Endothelial cell of hepatic sinusoid (primary cell): ENCODE measurements at regions not wholly inside any gene's neighbourhood (a gene's known extent, or its start where the extent isn't known, plus 50 kb on each side); places are given as distances from the start of the nearest gene placed in this dataset.

Experiments
- in situ Hi-C: cut with HindIII; loops from 2 replicates; pipeline ENCODE4 v1.10.0; 2017; ENCODE audit warnings: low sequenced_read_pairs

DNA sequence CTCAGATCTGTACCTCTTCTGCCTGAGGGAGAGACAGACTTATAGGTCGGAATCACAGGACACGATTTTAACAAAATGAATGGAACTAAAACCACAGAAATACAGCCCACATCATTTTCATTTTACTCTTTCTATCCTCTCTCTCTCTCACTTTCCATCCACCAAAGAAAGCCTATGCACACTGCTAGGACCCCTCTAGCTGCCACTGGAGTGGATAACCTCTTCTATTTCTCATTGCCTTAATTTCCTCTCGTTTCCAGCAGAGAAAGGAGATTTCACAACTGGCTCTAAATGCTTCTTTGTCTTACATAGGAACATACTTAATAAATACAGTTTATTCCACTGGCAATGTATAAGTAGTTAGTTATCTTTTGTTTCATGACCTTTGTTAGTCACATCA lies 867.8 kb upstream of the ADGRL4 start:
- in situ Hi-C loops = no loop called here

DNA sequence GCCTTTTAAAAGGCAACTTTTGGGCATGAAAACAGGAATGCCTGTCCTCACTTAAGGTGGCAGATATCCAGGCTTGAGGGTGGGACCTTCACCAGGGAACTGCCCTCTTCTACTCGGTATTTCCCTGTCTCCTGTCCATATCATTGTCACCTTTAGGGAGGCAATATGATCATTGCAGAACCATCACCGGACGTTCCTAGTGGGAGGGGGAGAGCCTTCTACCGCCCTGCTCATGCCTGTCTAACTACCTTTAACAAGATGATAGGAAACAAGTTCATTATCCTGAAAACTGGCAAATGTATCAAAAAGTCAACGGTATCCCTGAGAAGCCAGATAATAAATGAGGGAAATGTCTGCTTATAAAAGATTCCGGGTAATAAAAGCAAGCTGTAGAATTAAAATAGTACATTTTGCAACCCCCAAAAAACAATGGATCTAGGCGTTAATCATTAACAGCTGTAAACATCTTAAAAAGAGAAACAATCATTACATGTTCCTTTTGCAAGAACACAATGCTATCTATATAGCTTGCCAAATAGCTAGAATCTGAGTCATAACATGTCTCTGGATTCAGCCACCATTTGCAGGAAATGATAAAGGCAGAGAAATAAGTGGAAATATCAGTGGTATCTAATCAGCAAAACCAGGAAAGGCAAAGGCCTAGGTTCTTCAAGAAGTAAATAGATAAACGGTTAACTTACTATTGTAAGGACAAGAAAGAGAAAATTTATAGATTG lies 852.9 kb upstream of the ADGRL4 start:
- in situ Hi-C loops = no loop called here

DNA sequence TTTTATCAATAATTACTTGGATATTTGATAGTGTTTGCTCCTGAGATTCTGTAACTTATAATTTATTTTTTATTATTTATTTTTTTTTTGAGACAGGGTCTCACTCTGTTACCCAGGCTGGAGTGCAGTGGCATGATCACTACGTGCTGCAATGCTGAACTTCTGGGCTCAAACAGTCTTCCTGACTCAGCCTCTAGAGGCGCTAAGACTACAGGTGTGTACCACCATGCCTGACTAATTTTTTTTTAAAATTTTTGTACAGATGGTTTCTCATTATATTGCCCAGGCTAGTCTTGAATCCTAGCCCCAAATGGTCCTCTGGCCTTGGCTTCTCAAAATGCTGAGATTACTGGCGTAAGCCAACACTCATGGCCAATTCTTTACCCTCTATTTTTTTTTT lies 845.5 kb upstream of the ADGRL4 start:
- in situ Hi-C loops = no loop called here

DNA sequence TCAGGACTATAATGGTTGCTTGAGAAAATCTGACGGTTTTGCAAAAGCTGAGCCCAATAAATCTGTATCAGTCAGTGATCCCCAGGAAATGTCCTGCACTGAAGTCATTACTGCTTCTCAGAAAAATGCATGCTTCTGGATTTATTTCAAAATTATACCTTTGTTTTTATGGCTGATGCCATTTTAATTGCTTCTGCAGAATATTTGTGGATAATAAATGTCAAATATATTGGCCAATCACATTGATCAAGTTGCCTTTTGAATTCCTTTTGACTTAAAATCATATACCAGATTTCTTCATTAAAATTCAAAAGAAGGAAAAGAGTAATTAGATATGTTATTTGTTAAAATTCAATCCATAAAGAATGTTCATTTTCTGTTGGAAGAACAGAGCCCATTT lies 842.9 kb upstream of the ADGRL4 start:
- in situ Hi-C loops = no loop called here

DNA sequence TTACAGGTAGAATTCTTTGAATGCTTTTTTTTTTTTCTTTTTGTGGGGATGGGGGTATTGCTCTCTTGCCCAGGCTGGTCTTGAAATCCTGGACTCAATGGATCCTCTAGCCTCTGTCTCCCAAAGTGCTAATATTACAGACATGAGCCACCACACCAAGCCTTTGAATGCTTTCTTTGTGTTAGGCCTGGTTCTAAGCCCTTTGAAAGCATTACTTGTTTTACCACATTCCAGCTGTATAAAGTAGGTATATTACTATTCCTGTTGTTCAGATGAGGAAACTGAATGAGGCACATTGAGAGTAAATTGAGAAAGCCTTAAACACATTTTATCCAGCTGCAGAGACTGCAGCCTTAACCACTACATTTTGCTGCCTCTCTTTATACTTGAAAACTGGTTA lies 841.8 kb upstream of the ADGRL4 start:
- in situ Hi-C loops = no loop called here

DNA sequence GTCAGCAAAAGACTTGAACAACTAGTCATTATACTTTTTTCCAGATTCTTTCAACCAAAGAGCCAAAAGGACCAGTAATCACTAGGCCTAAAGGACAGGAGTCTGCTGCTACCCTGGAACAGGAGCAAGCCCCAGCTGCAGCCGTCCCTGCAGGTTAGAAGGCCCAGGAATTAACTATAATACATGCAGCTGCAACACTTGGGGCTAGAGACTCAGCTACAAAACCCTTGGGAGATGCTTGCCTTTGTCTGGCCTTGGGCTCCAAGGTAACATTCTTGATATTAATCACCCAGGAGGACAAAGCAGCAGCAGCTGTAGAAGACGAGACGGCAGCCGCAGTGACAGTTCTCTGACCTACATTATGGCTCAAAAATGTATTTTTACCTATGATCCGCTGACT lies 841.2 kb upstream of the ADGRL4 start:
- in situ Hi-C loops = no loop called here

DNA sequence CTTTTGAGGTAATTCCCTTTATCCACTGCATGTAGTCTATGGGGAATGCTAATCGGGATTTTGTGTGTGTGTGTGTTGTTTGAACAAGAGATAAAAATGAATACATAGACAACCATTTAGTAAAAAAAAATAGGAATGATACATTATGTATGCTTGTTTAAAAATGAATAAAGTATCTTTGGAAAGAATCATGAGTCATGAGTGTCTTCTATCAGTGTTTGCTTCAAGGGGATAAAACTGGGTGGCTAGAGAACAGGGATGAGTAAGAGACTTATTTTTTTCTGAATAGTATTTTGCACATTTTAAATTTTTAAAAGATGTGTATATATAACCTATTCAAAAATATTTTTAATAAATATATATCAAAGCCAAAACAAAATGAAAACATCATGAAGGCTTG lies 839.4 kb upstream of the ADGRL4 start:
- in situ Hi-C loops = no loop called here

DNA sequence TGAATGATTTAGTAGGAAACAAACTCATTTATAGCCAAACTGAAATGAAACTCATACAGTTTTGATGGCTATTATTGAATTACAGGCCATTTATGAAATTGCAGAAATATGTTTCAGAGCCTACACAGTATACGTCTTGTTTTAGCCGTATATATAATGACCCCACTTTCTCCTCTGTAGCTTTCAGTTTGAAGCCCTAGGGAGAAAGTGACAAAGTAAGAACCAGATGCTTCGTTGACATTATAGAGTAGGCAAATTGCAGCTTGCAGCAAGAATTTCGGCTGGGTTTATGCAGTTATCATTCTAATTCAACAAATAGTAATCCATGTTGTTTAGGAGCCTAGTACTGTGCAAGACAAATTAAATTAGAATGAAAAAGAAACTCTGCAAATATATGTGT lies 836.3 kb upstream of the ADGRL4 start:
- in situ Hi-C loops = no loop called here

DNA sequence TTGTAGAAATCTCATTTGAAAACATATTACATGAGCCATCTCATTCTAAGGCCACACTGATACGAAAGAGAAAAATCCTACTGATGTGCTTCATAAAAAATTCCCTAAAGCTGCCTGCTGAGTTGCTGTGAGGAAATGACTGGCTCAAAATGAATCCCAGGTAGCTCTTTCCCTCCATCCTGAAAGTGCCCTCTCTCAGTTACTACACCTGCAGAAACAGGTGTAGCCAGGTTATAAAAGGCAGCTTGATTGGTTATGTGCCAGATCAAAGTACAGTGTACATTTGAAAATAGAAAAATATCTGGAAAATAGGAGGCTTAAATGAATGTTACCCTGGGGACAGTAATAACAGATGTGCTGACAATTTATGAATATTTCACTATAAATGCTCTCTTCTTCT lies 833.4 kb upstream of the ADGRL4 start:
- in situ Hi-C loops = no loop called here

DNA sequence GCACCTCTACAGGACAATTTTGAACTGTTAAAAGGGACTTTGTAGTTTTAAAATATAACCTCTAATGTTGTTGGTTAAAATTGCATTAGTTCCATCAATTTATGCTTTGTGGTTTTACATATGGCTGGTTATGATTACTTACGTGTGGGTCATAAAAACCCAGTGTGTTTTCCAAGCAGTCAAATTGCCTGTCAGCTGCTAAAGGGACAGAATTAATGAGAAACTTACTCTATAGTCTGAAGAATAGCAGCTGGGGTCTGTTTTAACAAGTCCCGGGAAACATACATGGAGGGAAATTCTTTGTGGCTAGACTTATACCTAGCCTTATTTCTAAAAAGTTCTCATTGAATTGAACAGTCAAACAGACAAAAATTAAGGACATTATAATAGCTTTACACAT lies 820.9 kb upstream of the ADGRL4 start:
- in situ Hi-C loops = no loop called here

DNA sequence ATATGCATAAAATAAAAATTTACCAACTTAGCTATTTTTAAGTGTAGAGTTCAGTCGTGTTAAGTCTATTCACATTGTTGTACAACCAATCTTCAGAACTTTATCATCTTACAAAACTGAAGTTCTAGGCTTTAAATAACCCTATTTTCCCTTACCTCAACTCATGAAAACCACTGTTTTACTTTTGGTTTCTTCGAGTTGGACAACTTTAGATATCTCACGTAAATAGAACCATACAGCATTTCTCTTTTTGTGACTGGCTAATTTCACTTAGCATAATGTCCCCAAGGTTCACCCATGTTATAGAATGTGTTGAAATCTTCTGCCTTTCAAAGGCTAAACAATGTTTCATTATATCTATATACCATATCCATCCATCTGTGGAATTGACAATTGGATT lies 819.0 kb upstream of the ADGRL4 start:
- in situ Hi-C loops = no loop called here

DNA sequence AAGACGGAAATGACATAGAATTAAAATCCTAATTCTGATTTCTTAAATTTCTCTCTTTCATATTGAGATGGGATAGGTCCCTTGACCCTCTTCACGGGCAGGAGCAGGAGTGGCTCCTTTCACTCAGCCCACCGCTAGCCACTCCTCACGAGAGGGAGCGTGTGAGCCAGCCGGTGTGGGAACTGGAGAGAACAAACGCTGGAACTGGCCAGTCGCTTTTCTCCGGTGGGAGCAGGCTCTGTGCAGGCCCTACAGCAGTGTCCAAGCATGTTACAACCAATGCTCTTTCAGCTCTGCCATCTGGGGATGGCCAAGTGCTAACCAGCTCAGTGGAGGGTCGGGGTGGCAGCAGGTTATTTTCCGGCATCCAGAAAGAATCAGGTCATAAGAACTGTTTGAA lies 815.5 kb upstream of the ADGRL4 start:
- in situ Hi-C loops = no loop called here

DNA sequence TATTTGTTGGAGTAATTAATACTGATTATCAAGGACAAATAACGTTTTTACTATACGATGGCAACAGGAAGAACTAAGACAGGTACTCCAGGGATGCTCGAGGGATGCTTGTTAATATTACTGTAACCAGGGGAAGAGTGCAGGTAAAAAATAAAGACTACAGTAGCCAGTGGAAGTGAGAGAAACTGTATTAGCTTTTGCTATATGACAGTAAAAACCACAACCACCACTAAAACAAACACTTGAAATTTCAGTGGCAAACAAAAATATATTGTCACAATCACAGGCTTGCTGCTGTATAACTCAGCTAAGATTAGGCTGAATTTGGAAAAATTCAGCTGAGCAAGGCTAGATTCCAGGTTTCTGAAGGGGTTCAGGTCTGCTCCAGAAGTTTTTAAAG lies 812.6 kb upstream of the ADGRL4 start:
- in situ Hi-C loops = no loop called here

DNA sequence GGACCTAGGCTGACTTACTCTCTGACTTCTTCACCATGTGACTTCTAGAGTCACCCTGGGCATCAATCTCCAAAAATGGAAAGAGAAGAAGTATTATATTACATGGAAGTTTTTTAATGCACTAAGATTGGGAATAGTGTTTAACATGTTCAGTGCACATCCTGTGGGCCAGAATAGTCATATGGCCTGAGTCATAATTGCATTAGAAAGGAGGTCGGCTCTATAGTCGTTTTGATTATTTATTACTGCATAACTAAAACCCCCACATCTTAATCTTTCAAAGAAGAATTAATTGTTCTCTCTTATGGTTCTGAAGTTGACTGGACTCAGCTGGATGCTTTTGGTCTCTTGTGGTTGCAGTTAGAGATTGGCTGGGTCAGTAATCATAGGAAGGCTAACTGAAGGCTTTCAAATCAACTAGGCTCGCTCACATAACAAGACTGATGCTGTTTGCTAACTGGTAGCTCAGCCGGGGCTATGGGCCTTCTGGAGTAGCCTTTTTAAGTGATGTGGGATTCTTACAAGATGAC lies 810.6 kb upstream of the ADGRL4 start:
- in situ Hi-C loops = no loop called here

DNA sequence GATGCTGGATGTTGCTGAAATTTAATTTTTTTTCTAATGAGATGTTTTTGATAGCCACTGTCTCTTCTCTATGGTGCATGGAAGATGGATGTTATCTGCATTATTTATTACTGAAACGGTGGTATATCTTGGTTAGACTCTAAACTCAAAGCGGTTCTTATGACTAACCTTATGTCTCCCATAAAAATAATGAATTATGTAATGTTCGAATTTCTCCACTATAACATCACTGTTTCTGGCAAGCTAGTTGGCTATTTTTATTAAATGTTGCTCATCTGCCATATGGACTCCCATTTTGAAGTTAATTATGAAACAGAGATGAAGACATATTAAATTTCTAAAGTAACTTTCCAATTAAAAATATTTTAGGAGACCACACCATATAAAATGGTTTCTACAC lies 808.6 kb upstream of the ADGRL4 start:
- in situ Hi-C loops = no loop called here

DNA sequence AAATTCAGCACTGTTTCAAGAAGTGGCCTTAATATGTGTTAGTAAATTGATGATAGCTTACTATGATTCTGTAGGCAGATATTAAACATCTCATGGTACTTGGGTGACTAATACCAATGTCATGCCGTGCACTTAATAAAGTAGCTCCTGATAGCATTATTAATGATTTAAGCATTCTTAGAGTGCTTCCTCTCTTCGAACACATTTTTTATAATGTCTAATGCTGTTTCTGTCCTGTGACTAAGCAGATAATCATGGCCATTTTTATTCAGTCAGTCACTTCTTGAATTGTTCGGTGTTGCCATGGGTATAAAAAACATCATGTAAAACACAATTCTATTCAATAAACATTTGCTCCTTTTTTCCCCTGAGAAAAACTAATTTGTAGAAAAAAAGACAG lies 804.6 kb upstream of the ADGRL4 start:
- in situ Hi-C loops = no loop called here

DNA sequence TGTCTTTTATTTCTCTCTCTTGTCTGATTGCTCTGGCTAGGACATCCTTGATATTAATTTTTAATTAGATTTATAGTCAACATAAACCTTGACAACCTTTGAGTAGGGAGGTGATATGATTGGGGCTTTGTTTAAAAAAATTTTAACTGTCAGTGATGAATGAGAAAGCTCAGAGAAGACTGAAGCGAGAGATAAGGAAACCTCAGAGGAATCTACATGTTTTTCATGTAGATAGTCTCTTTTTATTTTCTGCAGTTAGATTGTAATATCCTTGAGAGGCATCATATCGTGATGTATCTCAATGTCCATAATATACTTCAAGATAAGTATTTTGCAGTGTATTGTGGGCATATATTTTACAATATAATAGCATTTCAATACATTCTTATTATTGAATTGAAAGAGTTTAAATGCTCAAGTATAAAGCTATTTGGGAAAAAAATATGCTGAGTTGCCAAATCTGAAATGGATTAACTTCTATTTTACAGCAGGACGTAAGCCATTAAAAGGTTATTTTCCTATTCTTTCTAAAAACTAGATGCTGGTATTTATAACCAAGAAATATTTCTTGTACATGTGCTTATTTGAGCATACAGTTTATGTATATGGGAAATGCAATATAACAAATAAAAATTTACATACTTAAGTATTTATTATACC lies 802.4 kb upstream of the ADGRL4 start:
- in situ Hi-C loops = no loop called here

DNA sequence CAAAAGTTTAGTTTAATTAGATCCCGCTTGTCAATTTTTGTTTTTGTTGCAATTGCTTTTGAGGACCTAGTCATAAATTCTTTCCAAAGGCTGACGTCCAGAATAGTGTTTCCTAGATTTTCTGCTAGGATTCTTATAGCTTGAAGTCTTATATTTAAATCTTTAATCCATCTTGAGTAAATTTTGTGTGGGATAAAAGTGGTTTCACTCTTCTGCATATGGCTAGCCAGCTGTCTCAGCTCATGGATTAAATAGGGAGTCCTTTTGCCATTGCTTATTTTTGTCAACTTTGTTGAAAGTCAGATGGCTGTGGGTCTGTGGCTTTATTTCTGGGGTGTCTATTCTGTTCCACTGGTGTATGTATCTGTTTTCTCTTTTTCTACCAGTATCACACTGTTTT lies 801.3 kb upstream of the ADGRL4 start:
- in situ Hi-C loops = no loop called here

DNA sequence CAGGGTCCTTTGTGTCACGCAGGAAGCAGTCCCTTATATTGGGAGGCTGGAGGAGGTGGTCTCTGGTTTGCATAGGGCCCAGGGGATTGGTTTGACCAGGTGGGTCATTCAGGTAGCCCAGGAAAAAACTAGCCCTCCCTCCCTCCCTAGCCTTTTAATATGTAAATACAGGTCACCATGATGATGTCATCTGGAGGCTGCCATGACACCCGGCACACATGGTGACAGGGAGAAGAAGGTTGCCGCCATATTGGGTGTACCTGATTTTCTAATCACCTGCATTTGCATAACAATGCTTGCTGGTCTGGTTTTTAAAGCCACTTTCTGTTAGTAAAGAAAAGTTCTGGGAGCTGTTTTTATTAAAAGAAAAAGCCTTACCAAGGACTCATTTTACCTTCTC lies 791.0 kb upstream of the ADGRL4 start:
- in situ Hi-C loops = no loop called here

DNA sequence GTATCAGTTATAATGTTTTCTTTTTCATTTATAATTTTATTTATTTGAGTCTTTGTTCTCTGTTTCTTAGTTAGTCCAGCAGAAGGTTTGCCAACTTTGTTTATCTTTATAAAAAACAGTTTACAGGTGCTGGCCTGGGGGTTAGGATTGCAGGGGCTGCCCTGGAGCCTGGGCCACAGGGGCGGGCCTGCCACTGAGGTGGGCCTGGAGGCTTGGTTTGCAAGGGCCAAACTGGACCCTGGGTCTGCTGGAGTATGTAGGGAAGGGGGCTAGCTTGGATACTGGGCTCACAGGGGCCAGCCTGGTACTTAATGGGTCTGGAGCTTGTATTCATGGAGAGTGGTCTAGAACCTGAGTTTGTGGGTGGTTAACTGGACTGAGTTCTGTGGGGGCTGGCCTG lies 789.9 kb upstream of the ADGRL4 start:
- in situ Hi-C loops = no loop called here

DNA sequence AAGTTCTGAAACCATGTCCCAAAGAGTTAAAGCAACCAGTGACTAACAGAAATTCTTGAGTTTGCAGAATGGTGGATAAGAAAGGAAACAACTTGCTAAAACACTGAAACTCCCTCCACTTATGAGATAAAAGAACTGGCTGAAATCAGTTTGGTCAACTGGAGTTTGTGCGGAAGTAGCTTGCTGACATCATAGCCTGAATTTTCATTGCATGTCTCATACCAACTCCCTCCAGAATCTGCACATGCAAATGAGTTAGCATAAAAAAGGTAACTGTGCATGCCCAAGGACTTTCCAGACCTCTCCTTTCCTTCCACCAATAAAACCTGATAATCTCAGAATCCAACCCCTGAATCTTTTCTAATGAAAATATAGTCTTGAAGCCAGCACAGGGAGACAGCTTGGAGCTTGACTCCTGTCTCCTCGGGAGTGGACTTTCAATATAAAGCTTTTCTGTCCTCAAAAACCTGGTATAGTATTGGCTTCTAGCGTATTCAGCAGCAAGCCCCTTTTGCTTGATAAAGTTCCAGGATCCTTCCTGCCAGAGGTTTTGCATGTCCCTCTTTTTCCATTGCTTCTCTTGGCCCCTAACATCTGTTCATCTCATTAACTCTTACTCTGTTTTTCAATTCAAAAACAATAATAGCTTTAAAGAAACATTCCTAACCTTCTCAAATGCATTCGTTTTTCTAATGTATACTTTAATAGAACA lies 785.8 kb upstream of the ADGRL4 start:
- in situ Hi-C loops = no loop called here
